Breast epithelium (tissue), 3 donors: ENCODE measurements at regions not wholly inside any gene's neighbourhood (a gene's known extent, or its start where the extent isn't known, plus 50 kb on each side); places are given as distances from the start of the nearest gene placed in this dataset.

Experiments used
- CTCF ChIP-seq, 3 donors: fragments of 450-650 bp; IDR thresholded peaks; one replicate each; pipeline ENCODE4 v1.5.1; 2016 to 2017; ENCODE audit warnings: antibody characterized with exemption in 3 of 3, mild to moderate bottlenecking in 3 of 3, moderate library complexity in 3 of 3
- POLR2A ChIP-seq: fragments of 450-650 bp; IDR thresholded peaks from one replicate; pipeline ENCODE4 v1.6.1; 2016; ENCODE audit warnings: antibody characterized with exemption, mild to moderate bottlenecking, moderate library complexity
- POLR2AphosphoS5 ChIP-seq, 3 donors: sonication (generic); formaldehyde crosslinking; IDR thresholded peaks; one replicate each; pipeline ENCODE4 v1.6.1; 2017; ENCODE audit warnings: antibody characterized with exemption in 3 of 3

GRCh38 chr3:94779699-94780098 is 716.8 kb downstream of the NSUN3 start:
- no peak for TF ChIP-seq CTCF (IDR thresholded peaks at IDR 0.05)
- TF ChIP-seq POLR2A, result no peak
- no peak for TF ChIP-seq POLR2AphosphoS5 (IDR thresholded peaks at IDR 0.05)
